ENCODE measurements at regions not wholly inside any gene's neighbourhood (a gene's known extent, or its start where the extent isn't known, plus 50 kb on each side); places are given as distances from the start of the nearest gene placed in this dataset.

GRCh38 chr20:52747845-52748284 lies 224.3 kb upstream of the TSHZ2 start:
- Mint-ChIP-seq H3K9me3 (no peaks in the 10 kb centered on the region), H3K36me3 (no peaks in the 10 kb centered on the region), H3K27ac (no peak overlapping the region), H3K4me3 (no peak overlapping the region), H3K27me3 (peaks cover 13 to 29% of the 10 kb centered on the region in 2 donors), H3K4me1 (ENCODE audit: low read depth in 2 of 2) (no peaks in the 10 kb centered on the region)
- DNase-seq (ENCODE audit: low spot score) (no peak), ATAC-seq (no peak)

GRCh38 chr20:52746770-52747169 lies 225.4 kb upstream of the TSHZ2 start:
- H3K27me3 Mint-ChIP-seq = peaks cover 17 to 35% of the 10 kb centered on the region in 2 donors
- H3K4me3 Mint-ChIP-seq = no peak overlapping the region
- no peaks in the 10 kb centered on the region for H3K4me1 Mint-ChIP-seq (ENCODE audit: low read depth in 2 of 2)
- H3K27ac Mint-ChIP-seq = no peak overlapping the region
- ATAC-seq (no peak), DNase-seq (ENCODE audit: low spot score) (no peak)
- no peaks in the 10 kb centered on the region for H3K9me3 Mint-ChIP-seq
- H3K36me3 Mint-ChIP-seq = no peaks in the 10 kb centered on the region

- no peak overlapping the region for H3K27ac Mint-ChIP-seq
These were observed 226.0 kb upstream of the TSHZ2 start for GRCh38 chr20:52746190-52746589.

GRCh38 chr20:52744441-52744840 lies 227.7 kb upstream of the TSHZ2 start:
- Mint-ChIP-seq H3K27me3 (peaks cover 19 to 42% of the 10 kb centered on the region in 2 donors), H3K4me3 (no peak overlapping the region), H3K36me3 (no peaks in the 10 kb centered on the region), H3K4me1 (ENCODE audit: low read depth in 2 of 2) (no peaks in the 10 kb centered on the region), H3K27ac (no peak overlapping the region), H3K9me3 (no peaks in the 10 kb centered on the region)
- ATAC-seq = no peak
- DNase-seq (ENCODE audit: low spot score) = no peak

More at GRCh38 chr20:52746190-52746589, 226.0 kb upstream of the TSHZ2 start:
- Mint-ChIP-seq H3K27me3 (peaks cover 17 to 35% of the 10 kb centered on the region in 2 donors), H3K9me3 (no peaks in the 10 kb centered on the region), H3K4me3 (no peak overlapping the region), H3K4me1 (ENCODE audit: low read depth in 2 of 2) (no peaks in the 10 kb centered on the region), H3K36me3 (no peaks in the 10 kb centered on the region)
- no peak for DNase-seq (ENCODE audit: low spot score)
- ATAC-seq = no peak

GRCh38 chr20:52738081-52738480 lies 234.1 kb upstream of the TSHZ2 start:
- H3K9me3 Mint-ChIP-seq = no peaks in the 10 kb centered on the region
- no peak overlapping the region for H3K27ac Mint-ChIP-seq
- no peaks in the 10 kb centered on the region for H3K36me3 Mint-ChIP-seq
- DNase-seq (ENCODE audit: low spot score) (no peak), ATAC-seq (no peak)
- H3K4me1 Mint-ChIP-seq (ENCODE audit: low read depth in 2 of 2) = no peaks in the 10 kb centered on the region
- peaks cover 11 to 22% of the 10 kb centered on the region in 2 donors for H3K27me3 Mint-ChIP-seq
- no peak overlapping the region for H3K4me3 Mint-ChIP-seq

- no peak overlapping the region for H3K4me3 Mint-ChIP-seq
- DNase-seq (ENCODE audit: low spot score) (no peak), ATAC-seq (no peak)
- no peaks in the 10 kb centered on the region for H3K36me3 Mint-ChIP-seq
- peaks cover 10 to 29% of the 10 kb centered on the region in 2 donors for H3K27me3 Mint-ChIP-seq
- no peak overlapping the region for H3K27ac Mint-ChIP-seq
- H3K4me1 Mint-ChIP-seq (ENCODE audit: low read depth in 2 of 2) = no peaks in the 10 kb centered on the region
- no peaks in the 10 kb centered on the region for H3K9me3 Mint-ChIP-seq
These were observed 235.7 kb upstream of the TSHZ2 start for GRCh38 chr20:52736507-52736906.

GRCh38 chr20:52731093-52731492 lies 241.1 kb upstream of the TSHZ2 start:
- H3K36me3 Mint-ChIP-seq = no peaks in the 10 kb centered on the region
- ATAC-seq (no peak), DNase-seq (ENCODE audit: low spot score) (no peak)
- no peaks in the 10 kb centered on the region for H3K9me3 Mint-ChIP-seq
- H3K4me3 Mint-ChIP-seq = no peak overlapping the region
- H3K27me3 Mint-ChIP-seq = peaks cover 5 to 29% of the 10 kb centered on the region in 2 donors
- H3K27ac Mint-ChIP-seq = no peak overlapping the region
- H3K4me1 Mint-ChIP-seq (ENCODE audit: low read depth in 2 of 2) = no peaks in the 10 kb centered on the region

- Mint-ChIP-seq H3K27me3 (peaks cover 4 to 19% of the 10 kb centered on the region in 2 donors), H3K27ac (no peak overlapping the region), H3K36me3 (no peaks in the 10 kb centered on the region), H3K4me1 (ENCODE audit: low read depth in 2 of 2) (no peaks in the 10 kb centered on the region), H3K4me3 (no peak overlapping the region), H3K9me3 (no peaks in the 10 kb centered on the region)
- DNase-seq (ENCODE audit: low spot score) = no peak
- no peak for ATAC-seq
These were observed 244.3 kb upstream of the TSHZ2 start for GRCh38 chr20:52727740-52728456.

- H3K9me3 Mint-ChIP-seq = no peaks in the 10 kb centered on the region
- no peak overlapping the region for H3K4me3 Mint-ChIP-seq
- H3K36me3 Mint-ChIP-seq = no peaks in the 10 kb centered on the region
- DNase-seq (ENCODE audit: low spot score) (no peak), ATAC-seq (no peak)
- H3K27ac Mint-ChIP-seq = no peak overlapping the region
- H3K4me1 Mint-ChIP-seq (ENCODE audit: low read depth in 2 of 2) = no peaks in the 10 kb centered on the region
- peaks cover 9 to 16% of the 10 kb centered on the region in 2 donors for H3K27me3 Mint-ChIP-seq
These were observed 247.6 kb upstream of the TSHZ2 start for GRCh38 chr20:52724541-52724940.

- Mint-ChIP-seq H3K36me3 (no peaks in the 10 kb centered on the region), H3K9me3 (no peaks in the 10 kb centered on the region)
- no peak for ATAC-seq
These were observed 249.1 kb upstream of the TSHZ2 start for GRCh38 chr20:52722926-52723688.

GRCh38 chr20:52708137-52708536 lies 264.0 kb upstream of the TSHZ2 start:
- Mint-ChIP-seq H3K27me3 (peaks cover 12 to 33% of the 10 kb centered on the region in 2 donors), H3K27ac (no peak overlapping the region), H3K4me1 (ENCODE audit: low read depth in 2 of 2) (no peaks in the 10 kb centered on the region), H3K36me3 (no peaks in the 10 kb centered on the region), H3K9me3 (no peaks in the 10 kb centered on the region), H3K4me3 (no peak overlapping the region)
- DNase-seq (ENCODE audit: low spot score) (no peak), ATAC-seq (no peak)

More at GRCh38 chr20:52722926-52723688, 249.1 kb upstream of the TSHZ2 start:
- Mint-ChIP-seq H3K27me3 (peaks cover 9 to 22% of the 10 kb centered on the region in 2 donors), H3K27ac (no peak overlapping the region), H3K4me3 (no peak overlapping the region), H3K4me1 (ENCODE audit: low read depth in 2 of 2) (no peaks in the 10 kb centered on the region)
- no peak for DNase-seq (ENCODE audit: low spot score)

GRCh38 chr20:52704553-52704952 lies 267.6 kb upstream of the TSHZ2 start:
- Mint-ChIP-seq H3K27me3 (peaks cover 12 to 13% of the 10 kb centered on the region in 2 donors), H3K9me3 (no peaks in the 10 kb centered on the region), H3K4me1 (ENCODE audit: low read depth in 2 of 2) (no peaks in the 10 kb centered on the region), H3K27ac (no peak overlapping the region), H3K36me3 (no peaks in the 10 kb centered on the region), H3K4me3 (no peak overlapping the region)
- DNase-seq (ENCODE audit: low spot score) (no peak), ATAC-seq (no peak)

- ATAC-seq (no peak), DNase-seq (ENCODE audit: low spot score) (no peak)
- Mint-ChIP-seq H3K36me3 (no peaks in the 10 kb centered on the region), H3K4me3 (no peak overlapping the region), H3K4me1 (ENCODE audit: low read depth in 2 of 2) (no peaks in the 10 kb centered on the region), H3K9me3 (no peaks in the 10 kb centered on the region), H3K27me3 (peaks cover 3 to 4% of the 10 kb centered on the region in 2 donors), H3K27ac (no peak overlapping the region)
These were observed 283.8 kb upstream of the TSHZ2 start for GRCh38 chr20:52688345-52688744.

- Mint-ChIP-seq H3K9me3 (no peaks in the 10 kb centered on the region), H3K27ac (no peak overlapping the region), H3K27me3 (peaks cover 5 to 12% of the 10 kb centered on the region in 2 donors), H3K36me3 (no peaks in the 10 kb centered on the region), H3K4me3 (no peak overlapping the region), H3K4me1 (ENCODE audit: low read depth in 2 of 2) (no peaks in the 10 kb centered on the region)
- ATAC-seq (no peak), DNase-seq (ENCODE audit: low spot score) (no peak)
These were observed 287.3 kb upstream of the TSHZ2 start for GRCh38 chr20:52684905-52685304.
